ENCODE measurements at regions not wholly inside any gene's neighbourhood (a gene's known extent, or its start where the extent isn't known, plus 50 kb on each side); places are given as distances from the start of the nearest gene placed in this dataset.

GRCh38 chr15:96268442-96269204 lies 61.9 kb upstream of the NR2F2 start:
- Histone ChIP-seq H3K36me3 (ENCODE audit: control insufficient read depth, low read length) (no peaks in the 10 kb centered on the region), H3K27me3 (ENCODE audit: control insufficient read depth, low read length) (no peaks in the 10 kb centered on the region), H3F3A (ENCODE audit: control insufficient read depth, insufficient read depth) (no peaks in the 10 kb centered on the region), H3K79me2 (ENCODE audit: control insufficient read depth, low read length) (no peaks in the 10 kb centered on the region), H3K9me3 (ENCODE audit: control insufficient read depth, insufficient read depth, low read length) (no peaks in the 10 kb centered on the region), H3K27ac (ENCODE audit: low read depth, low read length) (no peak overlapping the region), H3K4me2 (ENCODE audit: low read length) (no peak overlapping the region), H3K9me2 (replicated peaks; ENCODE audit: control insufficient read depth, low read length) (no peaks in the 10 kb centered on the region), H3K4me1 (ENCODE audit: control insufficient read depth, low read length) (no peaks in the 10 kb centered on the region), H4K20me1 (ENCODE audit: control insufficient read depth, insufficient read depth, low read depth, low read length) (no peaks in the 10 kb centered on the region), H3K4me3 (ENCODE audit: low read length) (no peak overlapping the region)
- TF ChIP-seq, protein P1, sequence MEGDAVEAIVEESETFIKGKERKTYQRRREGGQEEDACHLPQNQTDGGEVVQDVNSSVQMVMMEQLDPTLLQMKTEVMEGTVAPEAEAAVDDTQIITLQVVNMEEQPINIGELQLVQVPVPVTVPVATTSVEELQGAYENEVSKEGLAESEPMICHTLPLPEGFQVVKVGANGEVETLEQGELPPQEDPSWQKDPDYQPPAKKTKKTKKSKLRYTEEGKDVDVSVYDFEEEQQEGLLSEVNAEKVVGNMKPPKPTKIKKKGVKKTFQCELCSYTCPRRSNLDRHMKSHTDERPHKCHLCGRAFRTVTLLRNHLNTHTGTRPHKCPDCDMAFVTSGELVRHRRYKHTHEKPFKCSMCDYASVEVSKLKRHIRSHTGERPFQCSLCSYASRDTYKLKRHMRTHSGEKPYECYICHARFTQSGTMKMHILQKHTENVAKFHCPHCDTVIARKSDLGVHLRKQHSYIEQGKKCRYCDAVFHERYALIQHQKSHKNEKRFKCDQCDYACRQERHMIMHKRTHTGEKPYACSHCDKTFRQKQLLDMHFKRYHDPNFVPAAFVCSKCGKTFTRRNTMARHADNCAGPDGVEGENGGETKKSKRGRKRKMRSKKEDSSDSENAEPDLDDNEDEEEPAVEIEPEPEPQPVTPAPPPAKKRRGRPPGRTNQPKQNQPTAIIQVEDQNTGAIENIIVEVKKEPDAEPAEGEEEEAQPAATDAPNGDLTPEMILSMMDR (IDR thresholded peaks at IDR 0.05; ENCODE audit: low read depth, low read length, poor library complexity, severe bottlenecking): no peak
- no peak for TF ChIP-seq EZH2phosphoT487 (IDR thresholded peaks at IDR 0.05; ENCODE audit: borderline replicate concordance, low read length)

DNA sequence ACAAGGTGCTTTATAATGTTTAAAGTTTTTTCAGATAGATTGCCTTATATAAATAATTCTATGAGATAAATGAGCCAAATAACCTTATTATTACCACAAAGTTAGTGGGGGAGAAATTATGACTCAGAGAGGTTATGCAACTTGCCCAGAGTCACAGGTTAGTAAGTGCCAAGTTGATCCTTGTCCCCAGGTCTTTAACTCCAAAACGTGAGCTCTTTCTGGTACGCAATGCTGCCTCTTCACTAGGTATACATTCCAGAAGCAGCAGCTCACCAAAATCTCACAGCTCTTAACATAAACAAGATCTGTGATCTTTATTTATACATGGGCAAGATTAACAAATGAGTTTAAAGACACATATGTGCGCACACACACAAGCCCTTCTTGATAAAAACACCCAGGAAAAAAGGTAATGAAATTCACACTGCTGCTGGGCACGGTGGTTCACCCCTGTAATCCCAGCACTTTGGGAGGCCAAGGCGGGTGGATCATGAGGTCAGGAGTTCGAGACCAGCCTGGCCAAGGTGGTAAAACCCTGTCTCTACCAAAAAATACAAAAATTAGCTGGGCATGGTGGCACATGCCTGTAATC lies 59.8 kb upstream of the NR2F2 start:
- Histone ChIP-seq H3K27ac (ENCODE audit: low read depth, low read length) (no peak overlapping the region), H4K20me1 (ENCODE audit: control insufficient read depth, insufficient read depth, low read depth, low read length) (no peaks in the 10 kb centered on the region), H3K27me3 (ENCODE audit: control insufficient read depth, low read length) (no peaks in the 10 kb centered on the region), H3K4me1 (ENCODE audit: control insufficient read depth, low read length) (no peaks in the 10 kb centered on the region), H3K36me3 (ENCODE audit: control insufficient read depth, low read length) (no peaks in the 10 kb centered on the region), H3K9me3 (ENCODE audit: control insufficient read depth, insufficient read depth, low read length) (no peaks in the 10 kb centered on the region), H3K9me2 (replicated peaks; ENCODE audit: control insufficient read depth, low read length) (no peaks in the 10 kb centered on the region), H3K4me3 (ENCODE audit: low read length) (no peak overlapping the region), H3F3A (ENCODE audit: control insufficient read depth, insufficient read depth) (no peaks in the 10 kb centered on the region), H3K79me2 (ENCODE audit: control insufficient read depth, low read length) (no peaks in the 10 kb centered on the region), H3K4me2 (ENCODE audit: low read length) (no peak overlapping the region)
- TF ChIP-seq EZH2phosphoT487 (IDR thresholded peaks at IDR 0.05; ENCODE audit: borderline replicate concordance, low read length): no peak
- TF ChIP-seq, protein P1 (IDR thresholded peaks at IDR 0.05; ENCODE audit: low read depth, low read length, poor library complexity, severe bottlenecking): no peak

DNA sequence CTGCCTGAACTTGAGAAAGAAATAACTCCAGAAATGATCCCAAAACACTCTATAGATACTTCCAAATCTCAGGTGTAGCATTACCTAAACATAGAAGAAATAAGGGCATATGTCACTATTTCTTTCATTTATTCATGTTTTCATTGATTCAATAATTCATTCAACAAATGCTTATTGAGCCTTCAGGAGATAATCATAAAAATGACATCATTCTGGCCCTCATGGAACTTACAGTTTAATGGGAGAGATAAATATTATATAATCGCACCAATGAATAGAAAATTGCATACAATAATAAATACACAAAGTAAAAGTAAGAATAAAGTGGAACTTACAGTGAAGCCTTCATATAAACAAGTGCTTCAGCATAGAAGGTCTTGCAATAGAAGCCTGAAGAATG lies 58.1 kb upstream of the NR2F2 start:
- Histone ChIP-seq H3K9me2 (replicated peaks; ENCODE audit: control insufficient read depth, low read length) (no peaks in the 10 kb centered on the region), H3K27ac (ENCODE audit: low read depth, low read length) (no peak overlapping the region), H3K4me1 (ENCODE audit: control insufficient read depth, low read length) (no peaks in the 10 kb centered on the region), H3K36me3 (ENCODE audit: control insufficient read depth, low read length) (no peaks in the 10 kb centered on the region), H3K9me3 (ENCODE audit: control insufficient read depth, insufficient read depth, low read length) (no peaks in the 10 kb centered on the region), H3F3A (ENCODE audit: control insufficient read depth, insufficient read depth) (no peaks in the 10 kb centered on the region), H3K4me3 (ENCODE audit: low read length) (no peak overlapping the region), H4K20me1 (ENCODE audit: control insufficient read depth, insufficient read depth, low read depth, low read length) (no peaks in the 10 kb centered on the region), H3K27me3 (ENCODE audit: control insufficient read depth, low read length) (no peaks in the 10 kb centered on the region), H3K4me2 (ENCODE audit: low read length) (no peak overlapping the region), H3K79me2 (ENCODE audit: control insufficient read depth, low read length) (no peaks in the 10 kb centered on the region)
- TF ChIP-seq, protein P1 (IDR thresholded peaks at IDR 0.05; ENCODE audit: low read depth, low read length, poor library complexity, severe bottlenecking): no peak
- no peak for TF ChIP-seq EZH2phosphoT487 (IDR thresholded peaks at IDR 0.05; ENCODE audit: borderline replicate concordance, low read length)

All from DOHH2 (cell line).